SK-N-MC (cell line): ENCODE measurements at regions not wholly inside any gene's neighbourhood (a gene's known extent, or its start where the extent isn't known, plus 50 kb on each side); places are given as distances from the start of the nearest gene placed in this dataset.

Experiments
- EZH2 ChIP-seq: fragments of 200-600 bp; sonication (generic); IDR thresholded peaks from one replicate; pipeline ENCODE4 v1.6.1; 2017; ENCODE audit warnings: antibody characterized with exemption
- POLR2AphosphoS5 ChIP-seq: IDR thresholded peaks from 2 replicates; pipeline ENCODE4 v1.6.1; 2012; ENCODE audit warnings: mild to moderate bottlenecking, low read depth, low read length, borderline replicate concordance

GRCh38 chr3:38992117-38992760 is 59.5 kb downstream of the SCN11A start:
- TF ChIP-seq POLR2AphosphoS5 (no peak), EZH2 (no peak)
